SK-N-MC (cell line): ENCODE measurements at regions not wholly inside any gene's neighbourhood (a gene's known extent, or its start where the extent isn't known, plus 50 kb on each side); places are given as distances from the start of the nearest gene placed in this dataset.

ENCODE experiments used
- EZH2 ChIP-seq: fragments of 200-600 bp; sonication (generic); IDR thresholded peaks from one replicate; pipeline ENCODE4 v1.6.1; 2017; ENCODE audit warnings: antibody characterized with exemption
- POLR2AphosphoS5 ChIP-seq: IDR thresholded peaks from 2 replicates; pipeline ENCODE4 v1.6.1; 2012; ENCODE audit warnings: mild to moderate bottlenecking, low read depth, low read length, borderline replicate concordance

DNA sequence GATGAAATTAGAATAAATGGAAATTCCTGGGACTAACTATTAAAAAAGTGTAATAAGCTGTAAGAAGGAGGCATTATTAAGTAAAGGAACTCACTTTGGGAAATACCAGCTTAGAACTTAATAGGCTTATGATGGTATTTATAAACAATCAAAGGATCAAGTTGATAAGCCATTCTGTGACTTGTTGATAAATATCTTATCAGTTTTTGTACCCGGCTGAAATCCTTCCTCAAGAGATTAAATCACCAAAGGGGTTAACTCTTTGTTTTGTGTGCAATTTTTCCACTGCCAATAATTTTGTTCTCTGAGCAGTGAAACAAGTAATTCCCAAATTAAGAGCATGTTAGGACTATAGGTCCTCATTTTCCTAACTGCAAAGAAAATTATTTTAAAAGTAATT, 70.7 kb upstream of the BDP1 start:
- TF ChIP-seq EZH2 (no peak), POLR2AphosphoS5 (no peak)
